HCT116 (cell line): ENCODE measurements at regions not wholly inside any gene's neighbourhood (a gene's known extent, or its start where the extent isn't known, plus 50 kb on each side); places are given as distances from the start of the nearest gene placed in this dataset.

Experiments
- ATAC-seq: fragments of 200-7000 bp; cut with Tn5 transposase; 2 replicates; pipeline ENCODE4 v1.9.1; 2020; ENCODE audit warnings: mild to moderate bottlenecking, moderate library complexity
- BruUV-seq: library from RNA; stranded (reverse); fragments of 400-500 nt; replicated peaks from 2 replicates; lab custom pipeline; 2021; lab: Mats Ljungman, UMichigan
- CTCF ChIA-PET: fragments of 300-600 bp; sonication (Branson Sonifier 250); formaldehyde crosslinking; loops from one replicate; lab custom pipeline; 2021; ENCODE audit warnings: antibody characterized with exemption; lab: Charles Lee
- POLR2A ChIA-PET: fragments of 300-600, 350-600 bp; sonication (Branson Sonifier 250); formaldehyde crosslinking; loops from one replicate; lab custom pipeline; 2021; ENCODE audit warnings: antibody characterized with exemption; lab: Charles Lee
- RAD21 ChIA-PET, 2 experiments: fragments of 300-600 bp; sonication (Branson Sonifier 250); formaldehyde crosslinking; loops; one replicate each; lab custom pipeline; 2023; ENCODE audit warnings: low total read pairs in 2 of 2; ENCODE audit not compliant: uncharacterized antibody in 2 of 2, unreplicated experiment in 2 of 2, low non-redundant PET in 1 of 2; lab: Charles Lee
- DNase-seq: peaks from one replicate; pipeline ENCODE4 v3.0.0-alpha.2; 2010; ENCODE audit warnings: low read depth, low spot score
- H2AFZ ChIP-seq: fragments of 200-600 bp; shearing (Covaris generic), sonication (generic); 2 replicates; pipeline ENCODE4 v1.6.1; 2017; ENCODE audit warnings: low read depth, mixed run types, mixed read lengths, antibody characterized with exemption, low read length; ENCODE audit not compliant: poor library complexity, severe bottlenecking
- H3K27ac ChIP-seq: 2 replicates; pipeline ENCODE4 v1.5.1; 2012; ENCODE audit warnings: low read depth, low read length
- H3K27me3 ChIP-seq: fragments of 200-600 bp; sonication (generic); 2 replicates; pipeline ENCODE4 v1.6.1; 2016; ENCODE audit warnings: mixed run types, low read length, mixed read lengths; ENCODE audit not compliant: insufficient read depth
- H3K36me3 ChIP-seq, 2 experiments: fragments of 200-500 bp in 1 of 2; fragments of 200-600 bp in 1 of 2; sonication (Bioruptor generic) in 1 of 2; sonication (generic) in 1 of 2; 2 replicates each; pipeline versions ENCODE4 v1.5.1 to v1.6.1; 2014 to 2016; ENCODE audit warnings: low read length in 2 of 2, inconsistent platforms in 1 of 2, mixed read lengths in 1 of 2, mixed run types in 1 of 2; ENCODE audit not compliant: insufficient read depth in 2 of 2, control insufficient read depth in 1 of 2
- H3K4me1 ChIP-seq, 2 experiments: fragments of 200-600 bp in 1 of 2; sonication (generic) in 1 of 2; 2 replicates each; pipeline versions ENCODE4 v1.5.1 to v1.6.1; 2012 to 2017; ENCODE audit warnings: low read length in 2 of 2, inconsistent platforms in 1 of 2, mild to moderate bottlenecking in 1 of 2, mixed read lengths in 1 of 2, mixed run types in 1 of 2, moderate library complexity in 1 of 2; ENCODE audit not compliant: insufficient read depth in 2 of 2, control insufficient read depth in 1 of 2
- H3K4me2 ChIP-seq: fragments of 200-600 bp; sonication (generic); 2 replicates; pipeline ENCODE4 v1.6.1; 2017; ENCODE audit warnings: mixed run types, low read length, mixed read lengths
- H3K4me3 ChIP-seq, 2 experiments: fragments of 200-600 bp in 1 of 2; sonication (generic) in 1 of 2; replicated peaks in 1 of 2; 2 replicates each; pipeline ENCODE4 v1.5.1; 2011 to 2016; ENCODE audit warnings: low read length in 2 of 2, control low read depth in 1 of 2, low read depth in 1 of 2, mild to moderate bottlenecking in 1 of 2, mixed read lengths in 1 of 2, mixed run types in 1 of 2
- H3K79me2 ChIP-seq: fragments of 200-600 bp; sonication (generic); 2 replicates; pipeline ENCODE4 v1.6.1; 2017; ENCODE audit warnings: mild to moderate bottlenecking, mixed run types, low read length, moderate library complexity, mixed read lengths; ENCODE audit not compliant: insufficient read depth
- H3K9ac ChIP-seq: fragments of 200-600 bp; sonication (generic); 2 replicates; pipeline ENCODE4 v1.6.1; 2016; ENCODE audit warnings: low read length, mixed read lengths
- H3K9me2 ChIP-seq: fragments of 200-600 bp; sonication (generic), shearing (Covaris generic); 2 replicates; pipeline ENCODE4 v1.6.1; 2017; ENCODE audit warnings: mixed run types, mild to moderate bottlenecking, moderate library complexity; ENCODE audit not compliant: insufficient read depth
- H3K9me3 ChIP-seq, 2 experiments: fragments of 200-500 bp in 1 of 2; fragments of 200-600 bp in 1 of 2; sonication (Bioruptor generic) in 1 of 2; sonication (generic) in 1 of 2; 2 replicates each; pipeline ENCODE4 v1.6.1; 2014 to 2017; ENCODE audit warnings: low read length in 2 of 2, mixed read lengths in 2 of 2, inconsistent platforms in 1 of 2, low read depth in 1 of 2, mild to moderate bottlenecking in 1 of 2, mixed run types in 1 of 2, moderate library complexity in 1 of 2; ENCODE audit not compliant: control insufficient read depth in 1 of 2, insufficient read depth in 1 of 2
- H4K20me1 ChIP-seq: fragments of 200-600 bp; sonication (generic), shearing (Covaris generic); 2 replicates; pipeline ENCODE4 v1.6.1; 2017; ENCODE audit warnings: mixed run types, mild to moderate bottlenecking, moderate library complexity; ENCODE audit not compliant: insufficient read depth
- CBX3 ChIP-seq: IDR thresholded peaks from 2 replicates; pipeline ENCODE4 v1.6.1; 2012; ENCODE audit warnings: low read depth
- EGR1 ChIP-seq: IDR thresholded peaks from 2 replicates; pipeline ENCODE4 v1.6.1; 2012; ENCODE audit warnings: low read depth
- EZH2 ChIP-seq: fragments of 200-600 bp; sonication (generic); IDR thresholded peaks from 2 replicates; pipeline ENCODE4 v1.6.1; 2017; ENCODE audit warnings: antibody characterized with exemption, mixed run types
- EZH2phosphoT487 ChIP-seq: fragments of 200-600 bp; IDR thresholded peaks from 2 replicates; pipeline ENCODE4 v1.6.1; 2018; ENCODE audit warnings: antibody characterized with exemption, borderline replicate concordance
- JUND ChIP-seq: IDR thresholded peaks from 2 replicates; pipeline ENCODE4 v1.6.1; 2012
- ZNF274 ChIP-seq: fragments of 200-500 bp; sonication (Bioruptor generic); IDR thresholded peaks from 2 replicates; pipeline ENCODE4 v1.6.1; 2014; ENCODE audit warnings: mild to moderate bottlenecking, low read depth, low read length, inconsistent platforms
- intact Hi-C: fragments of 100-400 bp; cut with micrococcal nuclease; formaldehyde crosslinking; loops from 2 replicates; pipeline ENCODE4 v1.10.0; 2022
- TF ChIP-seq, protein P1 (sequence below): IDR thresholded peaks from 2 replicates; pipeline ENCODE4 v1.6.1; 2011; ENCODE audit warnings: mild to moderate bottlenecking, low read length, moderate library complexity; ENCODE audit not compliant: insufficient replicate concordance; ENCODE audit errors: extremely low read depth
- TF ChIP-seq, protein P2 (sequence below): IDR thresholded peaks from 2 replicates; pipeline ENCODE4 v1.6.1; 2012
- TF ChIP-seq, protein P3 (sequence below): IDR thresholded peaks from 2 replicates; pipeline ENCODE4 v1.6.1; 2012; ENCODE audit warnings: low read depth

DNA sequence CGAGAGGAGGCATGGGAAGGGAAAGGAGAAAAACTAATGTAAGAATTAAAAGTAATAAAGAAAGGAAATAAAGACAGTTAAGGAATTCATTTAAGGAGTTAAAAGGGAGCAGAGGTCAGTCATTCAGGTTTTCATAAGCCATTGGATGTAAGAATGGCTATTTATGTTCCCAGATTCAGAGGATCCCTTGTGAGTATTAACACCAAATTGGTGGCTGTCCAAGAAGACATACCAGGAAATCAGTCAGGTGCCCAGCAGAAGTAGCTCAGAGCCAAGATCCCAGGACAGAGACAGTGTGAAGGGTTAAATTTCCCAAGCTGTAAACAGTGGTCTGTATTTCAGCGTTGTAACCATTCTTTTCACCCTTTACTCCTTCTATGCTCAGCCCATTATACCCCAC lies 550.4 kb downstream of the BCL11A start:
- ChIA-PET CTCF (no interaction called here), RAD21 (no interaction called here)

More for the DNA sequence above, 550.4 kb downstream of the BCL11A start:
- H3K36me3 ChIP-seq = no peaks in the 10 kb centered on the region
- H3K4me3 ChIP-seq = no peak overlapping the region
- no peaks in the 10 kb centered on the region for H3K9me2 ChIP-seq
- H3K27me3 ChIP-seq = no peaks in the 10 kb centered on the region
- H4K20me1 ChIP-seq = no peaks in the 10 kb centered on the region
- H3K9me3 ChIP-seq = no peaks in the 10 kb centered on the region
- no peak overlapping the region for H3K9ac ChIP-seq
- no peak overlapping the region for H3K4me2 ChIP-seq
- intact Hi-C loops = no loop called here
- BruUV-seq = no TSS peak
- H3K79me2 ChIP-seq = no peaks in the 10 kb centered on the region
- H3K27ac ChIP-seq = no peak overlapping the region
- TF ChIP-seq EZH2phosphoT487 = no peak
- no peak for TF ChIP-seq JUND
- no peak for TF ChIP-seq ZNF274
- TF ChIP-seq, protein P1, sequence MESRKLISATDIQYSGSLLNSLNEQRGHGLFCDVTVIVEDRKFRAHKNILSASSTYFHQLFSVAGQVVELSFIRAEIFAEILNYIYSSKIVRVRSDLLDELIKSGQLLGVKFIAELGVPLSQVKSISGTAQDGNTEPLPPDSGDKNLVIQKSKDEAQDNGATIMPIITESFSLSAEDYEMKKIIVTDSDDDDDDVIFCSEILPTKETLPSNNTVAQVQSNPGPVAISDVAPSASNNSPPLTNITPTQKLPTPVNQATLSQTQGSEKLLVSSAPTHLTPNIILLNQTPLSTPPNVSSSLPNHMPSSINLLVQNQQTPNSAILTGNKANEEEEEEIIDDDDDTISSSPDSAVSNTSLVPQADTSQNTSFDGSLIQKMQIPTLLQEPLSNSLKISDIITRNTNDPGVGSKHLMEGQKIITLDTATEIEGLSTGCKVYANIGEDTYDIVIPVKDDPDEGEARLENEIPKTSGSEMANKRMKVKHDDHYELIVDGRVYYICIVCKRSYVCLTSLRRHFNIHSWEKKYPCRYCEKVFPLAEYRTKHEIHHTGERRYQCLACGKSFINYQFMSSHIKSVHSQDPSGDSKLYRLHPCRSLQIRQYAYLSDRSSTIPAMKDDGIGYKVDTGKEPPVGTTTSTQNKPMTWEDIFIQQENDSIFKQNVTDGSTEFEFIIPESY = no peak
- TF ChIP-seq, protein P2, sequence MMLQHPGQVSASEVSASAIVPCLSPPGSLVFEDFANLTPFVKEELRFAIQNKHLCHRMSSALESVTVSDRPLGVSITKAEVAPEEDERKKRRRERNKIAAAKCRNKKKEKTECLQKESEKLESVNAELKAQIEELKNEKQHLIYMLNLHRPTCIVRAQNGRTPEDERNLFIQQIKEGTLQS = no peak
- TF ChIP-seq, protein P3, sequence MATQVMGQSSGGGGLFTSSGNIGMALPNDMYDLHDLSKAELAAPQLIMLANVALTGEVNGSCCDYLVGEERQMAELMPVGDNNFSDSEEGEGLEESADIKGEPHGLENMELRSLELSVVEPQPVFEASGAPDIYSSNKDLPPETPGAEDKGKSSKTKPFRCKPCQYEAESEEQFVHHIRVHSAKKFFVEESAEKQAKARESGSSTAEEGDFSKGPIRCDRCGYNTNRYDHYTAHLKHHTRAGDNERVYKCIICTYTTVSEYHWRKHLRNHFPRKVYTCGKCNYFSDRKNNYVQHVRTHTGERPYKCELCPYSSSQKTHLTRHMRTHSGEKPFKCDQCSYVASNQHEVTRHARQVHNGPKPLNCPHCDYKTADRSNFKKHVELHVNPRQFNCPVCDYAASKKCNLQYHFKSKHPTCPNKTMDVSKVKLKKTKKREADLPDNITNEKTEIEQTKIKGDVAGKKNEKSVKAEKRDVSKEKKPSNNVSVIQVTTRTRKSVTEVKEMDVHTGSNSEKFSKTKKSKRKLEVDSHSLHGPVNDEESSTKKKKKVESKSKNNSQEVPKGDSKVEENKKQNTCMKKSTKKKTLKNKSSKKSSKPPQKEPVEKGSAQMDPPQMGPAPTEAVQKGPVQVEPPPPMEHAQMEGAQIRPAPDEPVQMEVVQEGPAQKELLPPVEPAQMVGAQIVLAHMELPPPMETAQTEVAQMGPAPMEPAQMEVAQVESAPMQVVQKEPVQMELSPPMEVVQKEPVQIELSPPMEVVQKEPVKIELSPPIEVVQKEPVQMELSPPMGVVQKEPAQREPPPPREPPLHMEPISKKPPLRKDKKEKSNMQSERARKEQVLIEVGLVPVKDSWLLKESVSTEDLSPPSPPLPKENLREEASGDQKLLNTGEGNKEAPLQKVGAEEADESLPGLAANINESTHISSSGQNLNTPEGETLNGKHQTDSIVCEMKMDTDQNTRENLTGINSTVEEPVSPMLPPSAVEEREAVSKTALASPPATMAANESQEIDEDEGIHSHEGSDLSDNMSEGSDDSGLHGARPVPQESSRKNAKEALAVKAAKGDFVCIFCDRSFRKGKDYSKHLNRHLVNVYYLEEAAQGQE = no peak
- TF ChIP-seq EZH2 = no peak
- TF ChIP-seq EGR1 = no peak
- TF ChIP-seq CBX3 = no peak
- ATAC-seq (no peak), DNase-seq (no peak)
- no peak overlapping the region for H2AFZ ChIP-seq
- POLR2A ChIA-PET = no interaction called here
- H3K4me1 ChIP-seq = no peaks in the 10 kb centered on the region
